HG02870 (cell line): ENCODE measurements at regions not wholly inside any gene's neighbourhood (a gene's known extent, or its start where the extent isn't known, plus 50 kb on each side); places are given as distances from the start of the nearest gene placed in this dataset.

Experiments used
- ATAC-seq: cut with Tn5 transposase; IDR thresholded peaks from one replicate; pipeline ENCODE4 v1.9.1; 2021; ENCODE audit warnings: mild to moderate bottlenecking, moderate library complexity; ENCODE audit not compliant: unreplicated experiment

DNA sequence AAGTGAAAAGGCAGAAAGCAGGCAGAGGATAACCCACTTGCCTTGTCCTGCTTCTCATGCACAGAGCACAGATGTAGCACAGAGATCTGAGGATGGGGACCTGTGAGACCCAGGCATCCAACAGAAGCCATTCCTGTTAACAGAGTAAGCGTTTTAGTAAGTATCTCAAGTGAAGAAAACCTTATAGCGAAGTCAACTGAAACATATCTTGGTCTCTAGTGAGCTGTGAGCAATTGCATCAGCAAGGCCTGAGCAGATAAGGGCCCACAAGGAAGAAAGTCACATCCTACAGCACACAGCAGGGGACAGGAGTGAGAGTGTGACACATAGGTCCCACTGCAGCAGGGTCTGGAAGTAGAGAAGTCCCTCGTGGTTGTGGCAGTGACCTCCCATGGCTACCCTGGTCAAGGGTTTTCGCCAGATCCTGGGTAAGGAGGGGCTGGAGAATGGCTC is 248.7 kb upstream of the TNP1 start:
- ATAC-seq, result no peak

DNA sequence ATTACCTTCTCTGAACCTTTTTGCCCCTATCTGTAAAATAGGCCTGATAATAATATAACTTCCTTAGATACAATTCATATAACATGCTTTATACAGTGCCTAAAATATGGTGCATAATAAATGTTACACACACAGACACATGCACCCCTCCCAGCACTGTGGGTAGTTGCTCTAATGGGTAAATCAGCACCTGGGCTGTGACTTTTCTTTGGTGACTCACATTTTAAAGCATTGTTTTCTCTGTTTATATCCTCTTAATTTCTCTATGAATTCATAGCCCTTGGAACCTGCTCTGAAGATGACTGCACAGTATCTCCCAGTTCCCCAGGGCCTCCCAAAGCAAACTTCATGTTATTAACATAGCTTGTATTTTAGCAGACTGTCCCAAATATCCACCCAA is 248.2 kb upstream of the TNP1 start:
- no peak for ATAC-seq

DNA sequence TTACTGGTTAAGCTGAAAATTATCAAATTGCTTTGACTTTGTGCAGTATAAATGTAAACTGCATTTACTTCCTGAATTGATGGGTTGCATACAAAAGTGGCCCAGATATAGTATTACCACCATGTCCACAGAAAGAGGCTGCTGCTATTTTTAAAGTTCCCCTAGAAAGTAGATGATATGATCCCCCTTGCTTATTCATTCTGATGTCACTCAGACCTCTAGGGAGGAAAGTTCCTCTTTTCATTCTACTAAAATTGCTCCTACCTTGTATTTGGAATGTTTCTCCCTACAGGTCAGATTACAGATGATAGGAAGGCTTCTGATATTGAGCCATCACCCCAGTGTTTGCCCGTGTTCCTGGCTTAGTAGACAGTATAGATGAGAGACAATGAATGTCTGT is 247.6 kb upstream of the TNP1 start:
- no peak for ATAC-seq

DNA sequence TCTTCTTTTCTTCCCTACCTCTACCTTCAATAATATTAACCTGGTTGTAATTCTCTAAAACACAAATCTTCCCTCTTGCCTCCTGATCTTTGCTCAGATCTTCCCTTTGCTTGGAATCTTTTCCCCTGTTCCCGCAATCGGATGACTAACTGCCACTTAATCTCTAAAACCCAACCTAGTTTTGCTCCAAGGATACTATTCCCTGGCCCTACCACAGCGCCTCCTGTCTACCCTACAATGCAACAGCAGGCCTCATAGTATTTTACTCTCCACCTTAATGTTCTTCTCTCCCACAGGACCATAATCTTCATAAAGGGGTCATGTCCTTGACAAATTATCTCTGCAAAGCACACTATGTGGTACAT is 246.8 kb upstream of the TNP1 start:
- no peak for ATAC-seq

DNA sequence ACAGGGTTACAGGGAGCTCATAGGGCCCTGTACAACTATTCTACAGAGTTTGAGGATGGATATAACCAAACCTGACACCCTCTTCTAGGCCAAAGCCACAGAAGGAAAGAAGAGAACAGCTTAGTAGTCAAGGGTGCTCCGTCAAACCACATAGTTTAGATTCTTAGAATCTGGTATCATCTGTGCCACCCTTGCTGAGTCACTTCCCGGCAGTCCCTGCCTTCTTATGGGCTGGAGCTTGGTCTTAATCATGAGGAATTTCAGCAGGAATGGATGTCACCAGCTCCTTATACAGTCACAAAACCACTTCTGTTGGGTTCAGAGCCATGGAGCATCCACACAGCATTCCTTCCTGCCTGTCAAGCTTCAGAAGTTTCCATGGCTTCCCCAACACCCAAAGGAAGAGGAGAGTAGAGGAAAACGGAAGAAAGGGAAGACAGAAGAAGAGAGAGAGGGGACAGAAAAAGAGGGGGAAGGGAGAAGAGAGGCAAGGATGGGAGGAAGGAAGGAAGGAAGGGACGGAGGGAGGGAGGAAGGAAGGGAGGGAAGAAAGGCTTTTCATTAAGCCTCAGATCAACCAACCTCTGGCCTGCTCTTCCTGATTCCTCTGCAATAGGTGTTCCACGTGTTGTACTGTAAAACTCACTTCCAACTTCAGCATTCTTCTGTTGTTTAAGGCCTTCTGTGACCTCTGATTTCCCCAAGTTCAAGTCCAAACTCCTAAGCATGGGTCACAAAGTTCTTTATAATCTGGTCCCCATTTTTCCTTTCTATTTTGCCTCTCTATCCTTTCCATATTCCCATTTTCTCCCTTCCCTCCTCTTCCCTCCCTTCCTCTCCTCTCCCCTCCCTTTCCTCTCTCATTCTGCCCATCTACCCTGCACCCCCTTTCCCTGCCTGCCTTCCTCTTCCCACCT is 246.1 kb upstream of the TNP1 start:
- ATAC-seq, result no peak

DNA sequence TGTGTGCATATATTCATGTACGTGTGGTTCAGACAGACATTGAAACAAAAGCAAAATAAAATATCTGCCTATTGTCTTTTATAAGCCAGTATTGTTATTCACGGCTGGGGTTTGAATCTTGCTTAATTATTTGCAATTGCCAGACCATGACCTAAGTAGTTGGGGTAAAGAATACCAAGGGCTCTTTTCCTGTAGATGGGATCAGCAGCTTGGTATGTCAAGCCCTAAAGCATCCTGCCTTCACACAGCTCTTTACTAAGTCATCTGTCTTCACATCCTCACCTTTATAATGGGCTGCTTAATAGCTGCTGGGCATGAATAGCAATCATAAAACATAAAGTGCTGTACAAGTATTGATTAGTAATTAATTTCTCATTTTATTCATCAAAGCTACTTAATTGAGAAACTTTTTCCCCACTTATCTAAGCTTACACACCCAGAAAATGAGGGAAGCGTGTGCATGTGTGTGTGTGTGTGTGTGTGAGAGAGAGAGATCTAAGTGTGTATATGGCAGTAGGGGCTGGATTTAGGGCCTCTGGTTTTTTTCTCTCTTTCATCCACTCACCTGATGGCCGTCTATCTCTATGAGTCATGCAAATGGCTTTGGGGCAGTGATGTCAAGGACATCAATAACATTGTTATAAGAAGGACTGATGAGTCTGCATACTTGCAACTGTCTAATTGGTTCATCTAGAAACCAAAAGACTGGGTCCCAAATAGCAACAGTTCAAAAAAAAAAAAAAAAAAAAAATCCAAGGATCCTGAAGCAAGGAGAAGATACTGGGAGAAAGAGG is 244.1 kb upstream of the TNP1 start:
- no peak for ATAC-seq

DNA sequence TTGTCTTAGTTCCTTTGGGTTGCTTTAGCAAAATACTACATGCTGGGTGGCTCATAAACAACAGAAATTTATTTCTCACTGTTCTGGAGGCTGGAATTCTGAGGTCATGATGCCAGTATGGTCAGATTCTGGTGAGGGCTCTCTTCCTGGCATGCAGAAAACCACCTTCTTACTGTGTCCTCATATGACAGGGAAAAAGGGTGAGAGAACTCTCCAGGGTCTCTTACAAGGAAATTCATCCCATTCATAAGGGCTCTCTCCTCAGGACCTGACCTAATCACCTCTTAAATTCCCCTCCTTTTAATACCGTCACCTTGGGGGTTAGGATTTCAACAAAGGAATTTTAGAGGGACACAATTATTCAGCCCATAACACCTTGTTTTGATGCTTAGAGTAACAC is 243.1 kb upstream of the TNP1 start:
- no peak for ATAC-seq

DNA sequence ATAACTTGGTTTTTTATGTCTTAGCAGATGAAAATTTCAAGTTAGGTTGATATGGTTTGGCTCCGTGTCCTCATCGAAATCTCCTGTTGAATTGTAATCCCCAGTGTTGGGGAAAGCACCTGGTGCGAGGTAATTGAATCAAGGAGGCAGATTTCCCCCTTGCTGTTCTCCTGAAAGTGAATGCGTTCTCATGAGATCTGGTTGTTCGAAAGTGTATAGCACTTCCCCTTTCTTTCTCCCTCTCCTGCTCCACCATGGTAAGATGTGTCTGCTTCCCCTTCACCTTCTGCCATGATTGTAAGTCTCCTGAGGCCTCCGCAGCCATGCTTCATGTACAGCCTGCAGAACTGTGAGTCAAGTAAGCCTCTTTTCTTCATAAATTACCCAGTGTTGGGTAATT is 242.1 kb upstream of the TNP1 start:
- no peak for ATAC-seq

DNA sequence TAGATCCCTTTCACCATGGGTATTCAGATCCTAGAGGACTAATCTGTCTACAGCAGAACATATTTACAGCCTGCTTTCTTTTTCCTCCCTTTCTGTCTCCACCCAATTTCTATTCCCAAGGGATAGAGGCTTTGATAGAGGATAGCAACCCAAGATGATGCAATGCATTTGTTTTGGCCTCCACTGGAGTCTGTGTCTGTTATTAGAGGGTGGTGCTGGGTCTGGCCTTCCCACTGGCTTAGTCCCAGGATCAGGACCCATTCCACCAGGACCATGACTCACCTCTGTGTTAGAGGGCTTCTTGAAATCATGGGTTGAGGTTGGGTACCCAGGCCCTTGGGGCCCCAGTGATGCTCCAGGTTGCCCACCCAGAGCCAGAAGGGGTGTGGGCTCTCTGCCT is 239.7 kb upstream of the TNP1 start:
- no peak for ATAC-seq

DNA sequence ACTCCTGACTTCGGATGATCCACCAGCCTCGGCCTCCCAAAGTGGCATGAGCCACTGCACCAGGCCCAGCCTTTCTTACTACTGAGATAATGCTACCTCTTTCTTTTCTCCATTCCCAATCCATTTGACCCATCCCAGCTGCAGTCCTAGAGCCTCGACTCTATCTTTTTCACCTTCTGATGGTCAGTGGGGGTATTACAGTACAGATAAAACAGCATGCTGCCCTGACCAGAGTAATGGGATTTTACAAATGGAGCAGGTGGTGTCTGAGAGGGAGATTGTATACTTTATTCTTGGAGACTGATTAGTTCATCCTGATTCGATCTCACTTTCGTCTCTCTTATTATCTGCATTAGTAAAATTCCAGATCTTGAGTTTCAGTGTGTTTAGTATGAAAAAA is 238.6 kb upstream of the TNP1 start:
- ATAC-seq, result no peak

DNA sequence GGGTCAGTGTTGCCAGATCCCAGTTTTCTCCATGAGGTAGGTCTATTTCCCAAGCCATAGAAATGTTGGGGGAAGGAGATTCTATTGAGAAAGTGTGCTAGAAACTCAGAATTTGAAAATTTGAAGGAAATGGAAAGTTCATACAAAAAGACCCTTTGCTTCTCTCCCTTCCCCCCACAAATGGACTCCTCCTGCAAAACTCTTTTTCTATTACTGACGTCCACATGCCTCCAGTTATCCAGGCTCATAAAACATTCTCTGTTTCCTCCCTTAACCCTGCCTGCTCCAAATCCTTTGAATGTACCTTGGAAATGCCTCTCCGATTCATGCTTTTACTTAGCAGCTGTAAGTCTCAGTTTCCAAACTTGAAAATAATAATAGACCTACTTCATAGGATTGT is 237.5 kb upstream of the TNP1 start:
- no peak for ATAC-seq

DNA sequence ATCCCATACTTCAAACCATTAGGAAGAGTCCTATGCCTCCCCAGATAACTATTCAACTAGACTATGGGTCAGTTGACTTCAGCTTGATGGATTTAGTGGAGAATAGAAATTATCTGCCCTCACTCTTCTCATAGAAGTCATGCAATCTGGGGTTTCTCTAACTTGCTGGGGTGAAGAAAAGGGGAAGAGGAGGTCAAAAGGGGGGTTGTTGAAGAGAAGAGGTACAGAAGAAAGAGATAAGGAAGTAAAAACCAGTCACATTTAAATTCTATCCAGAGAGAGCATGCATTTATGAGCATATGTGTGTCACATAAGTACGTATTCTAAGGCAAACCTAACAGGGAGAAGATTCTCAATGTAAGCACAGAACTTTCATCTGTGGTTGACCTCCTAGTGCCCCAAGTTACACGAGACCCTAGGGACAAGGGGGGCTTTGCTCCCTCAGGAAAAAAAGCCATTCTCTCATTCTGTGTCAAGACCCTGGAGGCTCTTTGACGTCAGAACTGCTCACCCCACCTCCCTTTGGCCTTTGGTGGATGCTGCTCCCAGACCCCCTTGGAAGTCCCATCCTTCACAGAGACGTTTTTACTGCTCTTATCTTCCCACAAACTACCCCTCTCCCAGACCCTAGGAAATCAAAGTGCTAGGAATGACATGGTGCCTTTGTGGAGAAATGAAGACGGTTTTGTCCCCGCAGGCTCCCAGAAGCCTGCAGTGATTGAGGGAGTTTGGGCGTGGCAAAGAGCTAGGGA is 236.8 kb upstream of the TNP1 start:
- ATAC-seq, result no peak

DNA sequence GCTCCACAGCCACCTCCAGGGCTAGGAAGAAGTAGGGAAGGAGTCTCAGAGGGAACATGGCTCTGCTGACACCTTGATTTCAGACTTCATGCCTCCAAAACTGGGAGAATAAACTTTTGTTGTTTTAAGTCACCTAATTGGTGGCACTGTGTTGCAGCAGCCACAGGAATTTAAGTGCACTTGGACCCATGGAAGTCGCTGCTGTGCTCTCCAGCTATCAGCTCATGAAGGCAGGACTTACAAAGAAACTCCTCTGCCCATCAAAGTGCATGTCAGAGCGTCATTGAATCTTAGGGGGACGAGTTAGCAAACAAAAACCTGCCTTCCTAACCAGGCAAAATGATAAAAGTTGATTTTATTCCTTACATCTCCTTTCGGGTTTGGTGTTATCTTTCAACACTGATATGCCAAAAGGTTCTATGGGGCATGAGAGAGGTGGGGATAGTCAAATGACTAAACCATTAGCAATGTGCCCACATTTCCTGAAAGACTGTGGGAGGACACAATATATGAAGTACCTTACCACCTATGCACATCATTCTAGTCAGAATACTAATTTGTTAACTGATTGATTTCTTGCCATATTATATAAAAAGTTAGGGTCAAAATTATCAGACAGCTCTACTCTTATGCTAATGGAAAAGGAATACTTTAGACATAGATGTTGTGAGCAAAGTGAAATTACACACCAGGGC is 235.8 kb upstream of the TNP1 start:
- no peak for ATAC-seq

DNA sequence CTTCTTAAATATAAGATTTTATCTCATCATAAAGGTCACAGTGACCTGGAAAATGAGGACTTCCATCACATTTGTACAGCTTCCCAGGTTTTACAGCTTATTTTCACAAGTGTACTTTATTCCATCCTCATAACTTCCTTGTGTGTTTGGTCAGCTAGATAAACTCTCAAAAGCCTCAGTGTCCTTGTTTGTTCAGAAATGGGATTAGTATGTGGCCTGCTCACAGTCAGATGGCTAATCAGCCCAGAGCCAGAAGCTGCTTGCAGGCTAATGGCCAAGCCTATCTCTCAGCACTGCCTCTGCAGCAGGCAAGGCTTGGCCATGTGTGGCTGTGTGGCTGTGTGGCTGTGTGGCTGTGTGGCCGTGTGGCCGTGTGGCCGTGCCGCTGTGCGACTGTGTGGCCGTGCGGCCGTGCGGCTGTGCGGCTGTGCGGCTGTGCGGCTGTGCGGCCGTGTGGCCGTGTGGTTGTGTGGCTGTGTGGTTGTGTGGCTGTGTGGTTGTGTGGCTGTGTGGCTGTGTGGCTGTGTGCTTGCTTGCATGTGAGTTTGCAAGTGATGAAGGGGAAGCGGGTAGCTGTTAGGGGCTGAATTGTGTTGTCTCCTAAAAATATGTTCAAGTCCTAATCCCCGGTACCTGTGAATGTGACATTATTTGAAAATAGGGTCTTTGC is 233.0 kb upstream of the TNP1 start:
- ATAC-seq, result no peak

DNA sequence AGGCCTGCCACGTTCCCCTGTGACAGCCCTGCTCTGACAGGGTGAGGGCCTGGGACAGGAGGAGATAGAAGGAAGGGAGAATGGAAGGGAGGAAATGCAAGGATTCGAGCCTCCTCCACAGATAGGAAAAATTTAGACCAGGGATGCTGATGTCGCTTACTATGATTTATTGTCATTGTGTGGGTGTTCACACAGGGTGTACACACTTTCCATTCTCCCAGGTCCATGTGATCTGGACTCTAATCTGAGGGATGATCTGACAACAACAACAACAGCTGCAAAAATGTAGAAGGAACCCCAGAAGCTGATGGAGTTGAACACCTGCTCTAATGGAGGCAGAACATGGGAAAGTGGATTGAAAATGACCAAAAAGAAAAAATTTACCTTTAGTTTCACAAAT is 231.7 kb upstream of the TNP1 start:
- no peak for ATAC-seq

DNA sequence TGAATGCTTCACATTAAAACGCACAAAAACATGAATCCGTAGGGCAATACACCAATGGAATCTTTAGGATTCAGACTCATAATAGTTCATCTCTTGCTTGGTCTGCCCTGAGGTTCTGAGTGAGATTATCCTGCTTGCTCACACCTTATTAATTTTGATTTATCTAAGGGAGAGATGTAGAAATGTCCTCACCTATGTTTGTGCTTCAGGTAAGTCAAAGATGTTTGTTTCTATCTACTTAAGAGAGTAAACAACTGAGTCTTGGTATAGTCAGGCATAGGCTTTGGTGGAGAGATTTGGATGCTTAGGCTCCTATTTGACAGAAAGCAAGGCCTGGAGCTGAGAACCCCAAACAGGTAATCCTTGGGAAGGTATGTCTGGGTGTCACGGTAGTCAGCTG is 231.0 kb upstream of the TNP1 start:
- no peak for ATAC-seq

DNA sequence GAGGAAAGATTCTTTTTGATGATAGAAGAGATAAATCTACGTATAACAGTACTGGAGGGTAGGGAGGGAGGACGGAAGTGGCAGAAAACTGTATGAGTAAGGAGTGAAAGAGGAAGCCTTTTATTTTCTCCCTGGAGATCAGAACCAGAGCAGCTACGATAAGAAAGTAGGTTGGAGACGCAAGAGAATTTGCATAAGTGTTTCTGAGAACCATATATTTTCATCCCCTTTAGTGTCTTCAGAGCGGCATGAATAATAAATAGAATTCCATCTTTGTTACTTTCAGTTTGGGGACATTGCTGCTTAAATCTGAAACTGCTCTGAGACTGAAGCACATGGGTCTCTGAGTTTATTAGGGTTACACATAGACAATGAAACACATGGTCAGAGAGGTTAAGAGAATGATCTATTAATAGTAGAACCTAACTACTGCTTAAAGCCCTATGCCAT is 230.2 kb upstream of the TNP1 start:
- peak; percentile 85 for ATAC-seq

DNA sequence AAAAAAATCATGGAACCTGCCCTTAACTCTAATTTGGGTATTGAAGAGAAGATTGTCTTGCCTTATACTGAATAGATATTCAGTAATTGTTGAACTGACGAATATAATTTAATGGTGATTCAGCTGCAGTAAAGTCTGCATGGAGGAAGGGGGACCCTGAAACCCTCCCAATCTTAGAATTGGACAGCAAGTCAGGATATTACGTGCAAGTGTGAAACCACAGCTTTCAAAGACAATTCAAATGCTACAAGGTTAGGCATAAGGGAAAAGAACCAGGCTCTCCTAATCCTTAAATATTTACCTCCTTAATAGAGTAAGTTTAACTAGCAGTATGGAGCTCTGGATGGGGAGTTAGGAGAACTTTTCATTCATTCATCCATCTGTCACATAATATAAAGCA is 226.9 kb upstream of the TNP1 start:
- ATAC-seq, result no peak

DNA sequence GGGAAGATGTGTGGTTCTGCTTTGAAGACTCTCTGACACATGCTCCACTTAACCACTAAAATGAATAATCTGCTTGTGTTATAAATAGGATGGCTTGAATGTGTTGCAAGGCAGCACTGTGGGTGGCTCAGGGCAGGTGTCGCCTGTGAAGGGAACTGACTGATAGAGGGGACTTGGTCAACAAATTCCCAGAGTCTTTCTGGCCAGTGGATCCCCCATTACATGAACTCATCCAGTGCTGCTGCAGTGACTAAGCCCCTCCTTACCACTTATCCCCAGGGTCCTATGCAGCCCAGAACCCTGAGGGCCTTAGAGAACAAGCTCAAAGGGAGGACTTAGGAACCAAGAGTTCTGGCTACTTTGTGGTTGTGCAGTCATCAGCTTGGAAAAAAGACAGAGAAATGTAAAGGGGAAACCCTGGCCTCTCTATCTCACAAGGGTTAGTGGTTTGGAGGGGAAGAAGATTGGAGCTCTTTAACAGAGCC is 226.2 kb upstream of the TNP1 start:
- ATAC-seq, result no peak

DNA sequence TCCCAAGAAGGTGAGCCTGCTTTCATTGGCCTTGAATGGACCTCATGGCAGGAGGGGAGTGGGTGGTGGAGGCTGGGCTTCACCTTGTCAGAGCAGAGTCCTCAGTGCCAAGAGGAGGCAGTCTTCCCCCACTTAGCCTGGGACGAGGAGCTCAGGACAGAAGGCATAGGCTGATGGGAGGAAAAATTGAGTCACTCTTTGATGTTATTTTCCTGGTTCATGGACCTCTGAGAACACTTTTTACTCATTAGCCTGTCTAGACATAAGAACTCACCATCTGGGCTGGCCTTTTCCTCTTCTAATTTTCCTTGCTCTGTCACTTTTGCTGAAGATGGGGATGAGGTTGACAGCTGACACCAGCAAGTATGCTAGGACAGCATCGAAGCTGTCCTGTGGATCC is 225.7 kb upstream of the TNP1 start:
- no peak for ATAC-seq
